ENCODE measurements at regions not wholly inside any gene's neighbourhood (a gene's known extent, or its start where the extent isn't known, plus 50 kb on each side); places are given as distances from the start of the nearest gene placed in this dataset.

GRCh38 chr1:213438339-213438738 lies 387.3 kb downstream of the RPS6KC1 start:
- POLR2A ChIA-PET, result no interaction called here
- no peak for TF ChIP-seq L3MBTL2 (conservative IDR thresholded peaks at IDR 0.05)
- no peak for TF ChIP-seq FOXM1 (IDR thresholded peaks at IDR 0.05; ENCODE audit: borderline replicate concordance)
- no peak for TF ChIP-seq CTBP1 (IDR thresholded peaks at IDR 0.05; ENCODE audit: borderline replicate concordance)
- CTCF ChIA-PET, result no interaction called here
- DNase-seq (ENCODE audit: extremely low spot score), result no peak

DNA sequence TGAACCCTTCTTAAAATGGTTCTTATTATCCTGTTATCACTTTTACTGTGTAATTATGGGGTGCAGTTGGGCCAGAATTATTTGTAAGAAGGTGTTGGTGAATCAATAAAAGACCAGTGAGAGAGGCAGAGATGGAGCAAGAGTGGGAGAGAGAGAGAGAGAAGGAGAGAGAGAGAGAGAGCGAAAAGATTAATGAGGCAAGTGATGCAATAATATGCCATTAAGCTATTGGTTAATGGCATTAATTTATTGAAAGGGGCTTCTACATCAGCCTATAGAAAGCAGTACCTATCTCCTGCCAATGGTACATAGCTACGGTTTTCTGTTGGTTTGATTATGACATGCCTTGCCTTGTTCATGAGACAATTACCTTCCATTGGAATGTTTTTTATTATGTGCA lies 388.7 kb downstream of the RPS6KC1 start:
- no peak for DNase-seq (ENCODE audit: extremely low spot score)
- ChIA-PET CTCF (interaction anchor here (0.7 kb wide), 1 partner anchor 614 kb away, joined by 6 read pairs; no protein-coding TSS in a partner anchor), POLR2A (no interaction called here)
- TF ChIP-seq ZNF384 (IDR thresholded peaks at IDR 0.05) (no peak), ARNT (IDR thresholded peaks at IDR 0.05) (no peak), L3MBTL2 (conservative IDR thresholded peaks at IDR 0.05) (no peak), TARDBP (IDR thresholded peaks at IDR 0.05) (no peak)

DNA sequence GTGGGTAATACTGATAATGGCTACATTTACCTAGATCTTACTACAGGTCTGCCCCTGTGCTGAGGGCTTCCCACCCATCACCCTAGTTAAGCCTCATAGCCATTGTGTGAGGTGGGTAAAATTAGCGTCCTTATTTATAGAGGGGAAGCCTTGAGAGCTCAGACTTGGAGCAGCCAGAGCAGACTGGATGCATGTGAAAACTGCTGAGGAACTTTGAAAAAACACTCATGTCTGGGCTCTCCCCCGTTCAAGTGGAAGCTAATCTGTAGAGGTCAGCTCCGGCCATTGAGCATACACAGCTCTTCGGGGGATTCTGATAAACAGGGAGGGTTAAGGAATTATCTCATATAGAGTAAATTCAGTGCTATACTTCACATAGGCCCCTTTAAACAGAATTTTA lies 389.7 kb downstream of the RPS6KC1 start:
- POLR2A ChIA-PET, result no interaction called here

GRCh38 chr1:213443415-213443814 lies 392.4 kb downstream of the RPS6KC1 start:
- TF ChIP-seq L3MBTL2 (conservative IDR thresholded peaks at IDR 0.05) (no peak), BHLHE40 (IDR thresholded peaks at IDR 0.05; ENCODE audit: borderline replicate concordance) (no peak), TARDBP (IDR thresholded peaks at IDR 0.05) (no peak), LEF1 (IDR thresholded peaks at IDR 0.05; ENCODE audit: borderline replicate concordance) (no peak), SUZ12 (IDR thresholded peaks at IDR 0.05) (no peak), ZNF384 (IDR thresholded peaks at IDR 0.05) (no peak), FOXM1 (IDR thresholded peaks at IDR 0.05; ENCODE audit: borderline replicate concordance) (no peak), HDGF (IDR thresholded peaks at IDR 0.05; ENCODE audit: borderline replicate concordance) (no peak), FOXA1 (IDR thresholded peaks at IDR 0.05) (no peak), ELF4 (IDR thresholded peaks at IDR 0.05) (no peak)
- ChIA-PET POLR2A (no interaction called here), CTCF (no interaction called here)
- DNase-seq (ENCODE audit: extremely low spot score), result no peak

More for the DNA sequence above, 389.7 kb downstream of the RPS6KC1 start:
- no peak for DNase-seq (ENCODE audit: extremely low spot score)
- CTCF ChIA-PET, result no interaction called here
- no peak for TF ChIP-seq ZNF384 (IDR thresholded peaks at IDR 0.05)
- TF ChIP-seq LEF1 (IDR thresholded peaks at IDR 0.05; ENCODE audit: borderline replicate concordance), result no peak
- TF ChIP-seq ELF4 (IDR thresholded peaks at IDR 0.05), result no peak
- TF ChIP-seq, protein P1, sequence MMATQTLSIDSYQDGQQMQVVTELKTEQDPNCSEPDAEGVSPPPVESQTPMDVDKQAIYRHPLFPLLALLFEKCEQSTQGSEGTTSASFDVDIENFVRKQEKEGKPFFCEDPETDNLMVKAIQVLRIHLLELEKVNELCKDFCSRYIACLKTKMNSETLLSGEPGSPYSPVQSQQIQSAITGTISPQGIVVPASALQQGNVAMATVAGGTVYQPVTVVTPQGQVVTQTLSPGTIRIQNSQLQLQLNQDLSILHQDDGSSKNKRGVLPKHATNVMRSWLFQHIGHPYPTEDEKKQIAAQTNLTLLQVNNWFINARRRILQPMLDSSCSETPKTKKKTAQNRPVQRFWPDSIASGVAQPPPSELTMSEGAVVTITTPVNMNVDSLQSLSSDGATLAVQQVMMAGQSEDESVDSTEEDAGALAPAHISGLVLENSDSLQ (IDR thresholded peaks at IDR 0.05), result no peak
- no peak for TF ChIP-seq FOXM1 (IDR thresholded peaks at IDR 0.05; ENCODE audit: borderline replicate concordance)
- TF ChIP-seq TARDBP (IDR thresholded peaks at IDR 0.05), result no peak
- no peak for TF ChIP-seq BHLHE40 (IDR thresholded peaks at IDR 0.05; ENCODE audit: borderline replicate concordance)
- TF ChIP-seq SUZ12 (IDR thresholded peaks at IDR 0.05), result no peak
- TF ChIP-seq CTBP1 (IDR thresholded peaks at IDR 0.05; ENCODE audit: borderline replicate concordance), result no peak
- no peak for TF ChIP-seq FOXA1 (IDR thresholded peaks at IDR 0.05)

- ChIA-PET CTCF (no interaction called here), POLR2A (no interaction called here)
- no peak for DNase-seq (ENCODE audit: extremely low spot score)
- TF ChIP-seq SP1 (IDR thresholded peaks at IDR 0.05) (no peak), ELF4 (IDR thresholded peaks at IDR 0.05) (no peak), ARNT (IDR thresholded peaks at IDR 0.05) (no peak), BHLHE40 (IDR thresholded peaks at IDR 0.05; ENCODE audit: borderline replicate concordance) (no peak), SUZ12 (IDR thresholded peaks at IDR 0.05) (no peak), FOXK2 (IDR thresholded peaks at IDR 0.05) (no peak), ZNF384 (IDR thresholded peaks at IDR 0.05) (no peak), HDGF (IDR thresholded peaks at IDR 0.05; ENCODE audit: borderline replicate concordance) (no peak), FOXM1 (IDR thresholded peaks at IDR 0.05; ENCODE audit: borderline replicate concordance) (no peak), CTBP1 (IDR thresholded peaks at IDR 0.05; ENCODE audit: borderline replicate concordance) (no peak), FOXA1 (IDR thresholded peaks at IDR 0.05) (no peak), LEF1 (IDR thresholded peaks at IDR 0.05; ENCODE audit: borderline replicate concordance) (no peak), L3MBTL2 (conservative IDR thresholded peaks at IDR 0.05) (no peak)
- TF ChIP-seq, protein P1 (IDR thresholded peaks at IDR 0.05), result no peak
These were observed 393.2 kb downstream of the RPS6KC1 start for GRCh38 chr1:213444224-213444623.

GRCh38 chr1:213446496-213446895 lies 395.5 kb downstream of the RPS6KC1 start:
- no peak for TF ChIP-seq SUZ12 (IDR thresholded peaks at IDR 0.05)
- TF ChIP-seq NFRKB (IDR thresholded peaks at IDR 0.05), result no peak
- TF ChIP-seq TARDBP (IDR thresholded peaks at IDR 0.05), result no peak
- POLR2A ChIA-PET, result no interaction called here
- CTCF ChIA-PET, result no interaction called here

GRCh38 chr1:213448360-213448759 lies 397.3 kb downstream of the RPS6KC1 start:
- ChIA-PET CTCF (no interaction called here), POLR2A (no interaction called here)
- DNase-seq (ENCODE audit: extremely low spot score), result no peak
- TF ChIP-seq ELF4 (IDR thresholded peaks at IDR 0.05), result no peak
- no peak for TF ChIP-seq ARNT (IDR thresholded peaks at IDR 0.05)
- no peak for TF ChIP-seq CTBP1 (IDR thresholded peaks at IDR 0.05; ENCODE audit: borderline replicate concordance)
- no peak for TF ChIP-seq BHLHE40 (IDR thresholded peaks at IDR 0.05; ENCODE audit: borderline replicate concordance)
- no peak for TF ChIP-seq SP1 (IDR thresholded peaks at IDR 0.05)
- TF ChIP-seq TARDBP (IDR thresholded peaks at IDR 0.05), result no peak
- TF ChIP-seq HDGF (IDR thresholded peaks at IDR 0.05; ENCODE audit: borderline replicate concordance), result no peak
- TF ChIP-seq, protein P1 (IDR thresholded peaks at IDR 0.05), result no peak
- no peak for TF ChIP-seq NFRKB (IDR thresholded peaks at IDR 0.05)
- TF ChIP-seq FOXA1 (IDR thresholded peaks at IDR 0.05), result no peak
- TF ChIP-seq LEF1 (IDR thresholded peaks at IDR 0.05; ENCODE audit: borderline replicate concordance), result no peak
- TF ChIP-seq ZNF384 (IDR thresholded peaks at IDR 0.05), result no peak
- TF ChIP-seq FOXM1 (IDR thresholded peaks at IDR 0.05; ENCODE audit: borderline replicate concordance), result no peak
- TF ChIP-seq L3MBTL2 (conservative IDR thresholded peaks at IDR 0.05), result no peak
- TF ChIP-seq SUZ12 (IDR thresholded peaks at IDR 0.05), result no peak
- TF ChIP-seq FOXK2 (IDR thresholded peaks at IDR 0.05), result no peak

More at GRCh38 chr1:213446496-213446895, 395.5 kb downstream of the RPS6KC1 start:
- DNase-seq (ENCODE audit: extremely low spot score), result no peak
